ENCODE measurements at regions not wholly inside any gene's neighbourhood (a gene's known extent, or its start where the extent isn't known, plus 50 kb on each side); places are given as distances from the start of the nearest gene placed in this dataset.
"Not testable (repeated sequence)": the region's sequence is repeated elsewhere in the genome, so short reads cannot be mapped to it uniquely, and the experiment has no call there.

- DNase-seq (ENCODE audit: low read depth, low spot score) = no peak
- no peak overlapping the region for H3K27ac ChIP-seq
- H3K36me3 ChIP-seq (ENCODE audit: insufficient read depth, low read length) = no peaks in the 10 kb centered on the region
- no peak overlapping the region for H3K4me3 ChIP-seq
- TF ChIP-seq EZH2 (IDR thresholded peaks at IDR 0.05) (no peak), POLR2AphosphoS5 (IDR thresholded peaks at IDR 0.05; ENCODE audit: borderline replicate concordance, low read depth, low read length) (no peak), FOXP2 (optimal IDR thresholded peaks at IDR 0.05; ENCODE audit: control extremely low read depth, extremely low read length, insufficient read depth) (no peak)
- no peaks in the 10 kb centered on the region for H3K9me3 ChIP-seq (ENCODE audit: low read depth, low read length)
- H3K9ac ChIP-seq (ENCODE audit: insufficient read length) = no peak overlapping the region
Observed at GRCh38 chr5:106014262-106014661, 1656.5 kb downstream of the EFNA5 start.

GRCh38 chr5:106006242-106006641, 1664.5 kb downstream of the EFNA5 start:
- H3K9me3 ChIP-seq (ENCODE audit: low read depth, low read length) = no peaks in the 10 kb centered on the region
- TF ChIP-seq FOXP2 (optimal IDR thresholded peaks at IDR 0.05; ENCODE audit: control extremely low read depth, extremely low read length, insufficient read depth) (no peak), EZH2 (IDR thresholded peaks at IDR 0.05) (no peak), POLR2AphosphoS5 (IDR thresholded peaks at IDR 0.05; ENCODE audit: borderline replicate concordance, low read depth, low read length) (no peak)
- no peak overlapping the region for H3K9ac ChIP-seq (ENCODE audit: insufficient read length)
- no peak overlapping the region for H3K4me3 ChIP-seq
- H3K27ac ChIP-seq = no peak overlapping the region
- no peaks in the 10 kb centered on the region for H3K36me3 ChIP-seq (ENCODE audit: insufficient read depth, low read length)
- DNase-seq (ENCODE audit: low read depth, low spot score) = no peak

GRCh38 chr5:105998991-105999390, 1671.7 kb downstream of the EFNA5 start:
- not testable (repeated sequence) for H3K9ac ChIP-seq (ENCODE audit: insufficient read length); H3K27ac ChIP-seq; H3K36me3 ChIP-seq (ENCODE audit: insufficient read depth, low read length); DNase-seq (ENCODE audit: low read depth, low spot score); H3K4me3 ChIP-seq; H3K9me3 ChIP-seq (ENCODE audit: low read depth, low read length)

- H3K9me3 ChIP-seq (ENCODE audit: low read depth, low read length) = no peaks in the 10 kb centered on the region
- no peak overlapping the region for H3K9ac ChIP-seq (ENCODE audit: insufficient read length)
- no peak overlapping the region for H3K4me3 ChIP-seq
- H3K36me3 ChIP-seq (ENCODE audit: insufficient read depth, low read length) = no peaks in the 10 kb centered on the region
- H3K27ac ChIP-seq = no peak overlapping the region
- no peak for DNase-seq (ENCODE audit: low read depth, low spot score)
- TF ChIP-seq POLR2AphosphoS5 (IDR thresholded peaks at IDR 0.05; ENCODE audit: borderline replicate concordance, low read depth, low read length) (no peak), FOXP2 (optimal IDR thresholded peaks at IDR 0.05; ENCODE audit: control extremely low read depth, extremely low read length, insufficient read depth) (no peak), EZH2 (IDR thresholded peaks at IDR 0.05) (no peak)
Observed at GRCh38 chr5:105993027-105993426, 1677.7 kb downstream of the EFNA5 start.

GRCh38 chr5:105982526-105982925, 1688.2 kb downstream of the EFNA5 start:
- Histone ChIP-seq H3K4me3 (no peak overlapping the region), H3K9ac (ENCODE audit: insufficient read length) (no peak overlapping the region), H3K36me3 (ENCODE audit: insufficient read depth, low read length) (no peaks in the 10 kb centered on the region), H3K27ac (no peak overlapping the region), H3K9me3 (ENCODE audit: low read depth, low read length) (no peaks in the 10 kb centered on the region)
- DNase-seq (ENCODE audit: low read depth, low spot score) = no peak
- no peak for TF ChIP-seq EZH2 (IDR thresholded peaks at IDR 0.05)
- TF ChIP-seq POLR2AphosphoS5 (IDR thresholded peaks at IDR 0.05; ENCODE audit: borderline replicate concordance, low read depth, low read length) = no peak
- no peak for TF ChIP-seq FOXP2 (optimal IDR thresholded peaks at IDR 0.05; ENCODE audit: control extremely low read depth, extremely low read length, insufficient read depth)

GRCh38 chr5:105978011-105978410, 1692.7 kb downstream of the EFNA5 start:
- peak overlapping the region; percentile 50 for H3K4me3 ChIP-seq
- DNase-seq (ENCODE audit: low read depth, low spot score) = no peak
- H3K27ac ChIP-seq = peak overlapping the region; percentile 44; the same call in 1 of the 2 replicates
- H3K36me3 ChIP-seq (ENCODE audit: insufficient read depth, low read length) = no peaks in the 10 kb centered on the region
- no peaks in the 10 kb centered on the region for H3K9me3 ChIP-seq (ENCODE audit: low read depth, low read length)
- no peak overlapping the region for H3K9ac ChIP-seq (ENCODE audit: insufficient read length)
- TF ChIP-seq POLR2AphosphoS5 (IDR thresholded peaks at IDR 0.05; ENCODE audit: borderline replicate concordance, low read depth, low read length) (no peak), FOXP2 (optimal IDR thresholded peaks at IDR 0.05; ENCODE audit: control extremely low read depth, extremely low read length, insufficient read depth) (no peak), EZH2 (IDR thresholded peaks at IDR 0.05) (no peak)

GRCh38 chr5:105977163-105977562, 1693.6 kb downstream of the EFNA5 start:
- DNase-seq (ENCODE audit: low read depth, low spot score) = no peak
- Histone ChIP-seq H3K36me3 (ENCODE audit: insufficient read depth, low read length) (no peaks in the 10 kb centered on the region), H3K9me3 (ENCODE audit: low read depth, low read length) (no peaks in the 10 kb centered on the region), H3K9ac (ENCODE audit: insufficient read length) (no peak overlapping the region), H3K27ac (peak overlapping the region; percentile 44; the same call in 1 of the 2 replicates), H3K4me3 (peak overlapping the region; percentile 50)
- TF ChIP-seq EZH2 (IDR thresholded peaks at IDR 0.05) (no peak), POLR2AphosphoS5 (IDR thresholded peaks at IDR 0.05; ENCODE audit: borderline replicate concordance, low read depth, low read length) (no peak)

GRCh38 chr5:105970919-105971318, 1699.8 kb downstream of the EFNA5 start:
- TF ChIP-seq EZH2 (IDR thresholded peaks at IDR 0.05) = no peak
- no peak for TF ChIP-seq FOXP2 (optimal IDR thresholded peaks at IDR 0.05; ENCODE audit: control extremely low read depth, extremely low read length, insufficient read depth)
- TF ChIP-seq POLR2AphosphoS5 (IDR thresholded peaks at IDR 0.05; ENCODE audit: borderline replicate concordance, low read depth, low read length) = no peak
- Histone ChIP-seq H3K9me3 (ENCODE audit: low read depth, low read length) (no peaks in the 10 kb centered on the region), H3K4me3 (no peak overlapping the region), H3K9ac (ENCODE audit: insufficient read length) (no peak overlapping the region), H3K36me3 (ENCODE audit: insufficient read depth, low read length) (no peaks in the 10 kb centered on the region), H3K27ac (no peak overlapping the region)
- DNase-seq (ENCODE audit: low read depth, low spot score) = no peak

- DNase-seq (ENCODE audit: low read depth, low spot score) = no peak
- H3K4me3 ChIP-seq = no peak overlapping the region
- TF ChIP-seq EZH2 (IDR thresholded peaks at IDR 0.05) (no peak), FOXP2 (optimal IDR thresholded peaks at IDR 0.05; ENCODE audit: control extremely low read depth, extremely low read length, insufficient read depth) (no peak), POLR2AphosphoS5 (IDR thresholded peaks at IDR 0.05; ENCODE audit: borderline replicate concordance, low read depth, low read length) (no peak)
- H3K36me3 ChIP-seq (ENCODE audit: insufficient read depth, low read length) = no peaks in the 10 kb centered on the region
- H3K27ac ChIP-seq = no peak overlapping the region
- H3K9me3 ChIP-seq (ENCODE audit: low read depth, low read length) = no peaks in the 10 kb centered on the region
- no peak overlapping the region for H3K9ac ChIP-seq (ENCODE audit: insufficient read length)
Observed at GRCh38 chr5:105968981-105969380, 1701.8 kb downstream of the EFNA5 start.

Data from SK-N-MC (cell line).